ENCODE measurements at regions not wholly inside any gene's neighbourhood (a gene's known extent, or its start where the extent isn't known, plus 50 kb on each side); places are given as distances from the start of the nearest gene placed in this dataset.

DNA sequence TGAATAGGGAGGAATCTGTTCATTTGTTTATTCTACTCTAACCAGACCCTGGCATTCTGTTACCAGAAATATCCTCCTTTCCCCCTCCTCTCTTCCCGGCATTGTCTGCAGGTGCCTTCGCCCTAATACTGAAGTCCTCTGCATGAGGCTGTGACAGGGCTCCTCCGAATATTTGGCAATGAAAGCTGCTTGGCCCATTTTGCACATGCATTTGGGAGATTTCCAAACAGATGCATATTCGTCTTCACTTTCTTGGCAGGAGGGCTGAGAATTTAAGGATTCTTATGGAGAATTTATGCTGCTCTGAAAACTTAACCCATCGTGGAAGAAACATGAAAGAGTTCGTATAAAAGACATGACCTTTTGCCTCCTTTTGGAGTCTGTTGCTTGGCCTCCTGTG is 484.0 kb downstream of the ZNF608 start:
- DNase-seq (ENCODE audit: low spot score) = no peak
- Histone ChIP-seq H3K4me3 (ENCODE audit: low read depth, low read length, poor library complexity, severe bottlenecking) (no peak overlapping the region), H3K79me2 (ENCODE audit: insufficient read depth, low read depth, low read length) (no peaks in the 10 kb centered on the region), H3K4me1 (ENCODE audit: insufficient read depth, low read length, poor library complexity, severe bottlenecking) (no peaks in the 10 kb centered on the region), H3K9me2 (ENCODE audit: insufficient read depth, low read length) (no peaks in the 10 kb centered on the region), H3K4me2 (ENCODE audit: low read length) (no peak overlapping the region), H3K27ac (ENCODE audit: low read depth, low read length, poor library complexity, severe bottlenecking) (no peak overlapping the region), H3K36me3 (ENCODE audit: insufficient read depth, low read length) (no peaks in the 10 kb centered on the region), H2AFZ (ENCODE audit: low read length) (no peak overlapping the region), H3K9me3 (ENCODE audit: low read length) (no peaks in the 10 kb centered on the region), H4K20me1 (ENCODE audit: insufficient read depth, low read length) (no peaks in the 10 kb centered on the region)
- no TSS peak for BruUV-seq (replicated peaks)
- ChIA-PET CTCF (ENCODE audit: unreplicated experiment) (no interaction called here), POLR2A (interaction anchor here (0.6 to 4.3 kb wide), 2 partner anchors 9 to 74 kb away, joined by 3 to 17 read pairs; no protein-coding TSS in a partner anchor)
- no peak for TF ChIP-seq EZH2phosphoT487 (IDR thresholded peaks at IDR 0.05; ENCODE audit: borderline replicate concordance, low read depth, low read length)
- intact Hi-C loops (cut with micrococcal nuclease; ENCODE audit: unreplicated experiment) = no loop called here

DNA sequence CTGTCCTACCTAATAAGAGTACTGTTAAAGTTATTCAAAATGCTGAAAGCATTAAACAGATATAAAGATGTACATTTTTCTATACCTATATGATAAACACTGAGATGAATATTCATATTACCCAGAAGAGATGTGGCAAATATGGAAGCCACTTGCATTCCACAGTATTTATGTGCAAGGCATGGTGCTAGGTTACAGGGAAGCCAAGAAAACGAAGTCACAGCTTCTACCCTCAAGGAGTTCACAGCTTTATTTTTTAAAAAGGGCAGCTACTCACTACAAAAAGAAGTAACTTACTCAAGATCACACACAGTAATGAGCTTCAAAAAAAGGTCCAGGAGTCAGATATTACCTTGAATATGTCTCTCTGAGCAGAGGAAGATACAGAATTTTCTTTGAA is 484.6 kb downstream of the ZNF608 start:
- H3K4me1 ChIP-seq (ENCODE audit: insufficient read depth, low read length, poor library complexity, severe bottlenecking) = no peaks in the 10 kb centered on the region
- ChIA-PET CTCF (ENCODE audit: unreplicated experiment) (no interaction called here), POLR2A (interaction anchor here (0.6 to 4.3 kb wide), 2 partner anchors 9 to 74 kb away, joined by 3 to 17 read pairs; no protein-coding TSS in a partner anchor)
- DNase-seq (ENCODE audit: low spot score) = no peak
- H3K4me3 ChIP-seq (ENCODE audit: low read depth, low read length, poor library complexity, severe bottlenecking) = no peak overlapping the region
- no peaks in the 10 kb centered on the region for H3K9me2 ChIP-seq (ENCODE audit: insufficient read depth, low read length)
- H3K4me2 ChIP-seq (ENCODE audit: low read length) = no peak overlapping the region
- no peaks in the 10 kb centered on the region for H3K36me3 ChIP-seq (ENCODE audit: insufficient read depth, low read length)
- intact Hi-C loops (cut with micrococcal nuclease; ENCODE audit: unreplicated experiment) = no loop called here
- TF ChIP-seq EZH2phosphoT487 (IDR thresholded peaks at IDR 0.05; ENCODE audit: borderline replicate concordance, low read depth, low read length) = no peak
- TF ChIP-seq, protein P1, sequence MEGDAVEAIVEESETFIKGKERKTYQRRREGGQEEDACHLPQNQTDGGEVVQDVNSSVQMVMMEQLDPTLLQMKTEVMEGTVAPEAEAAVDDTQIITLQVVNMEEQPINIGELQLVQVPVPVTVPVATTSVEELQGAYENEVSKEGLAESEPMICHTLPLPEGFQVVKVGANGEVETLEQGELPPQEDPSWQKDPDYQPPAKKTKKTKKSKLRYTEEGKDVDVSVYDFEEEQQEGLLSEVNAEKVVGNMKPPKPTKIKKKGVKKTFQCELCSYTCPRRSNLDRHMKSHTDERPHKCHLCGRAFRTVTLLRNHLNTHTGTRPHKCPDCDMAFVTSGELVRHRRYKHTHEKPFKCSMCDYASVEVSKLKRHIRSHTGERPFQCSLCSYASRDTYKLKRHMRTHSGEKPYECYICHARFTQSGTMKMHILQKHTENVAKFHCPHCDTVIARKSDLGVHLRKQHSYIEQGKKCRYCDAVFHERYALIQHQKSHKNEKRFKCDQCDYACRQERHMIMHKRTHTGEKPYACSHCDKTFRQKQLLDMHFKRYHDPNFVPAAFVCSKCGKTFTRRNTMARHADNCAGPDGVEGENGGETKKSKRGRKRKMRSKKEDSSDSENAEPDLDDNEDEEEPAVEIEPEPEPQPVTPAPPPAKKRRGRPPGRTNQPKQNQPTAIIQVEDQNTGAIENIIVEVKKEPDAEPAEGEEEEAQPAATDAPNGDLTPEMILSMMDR (conservative IDR thresholded peaks at IDR 0.05; ENCODE audit: low read length) = no peak
- H3K27ac ChIP-seq (ENCODE audit: low read depth, low read length, poor library complexity, severe bottlenecking) = no peak overlapping the region
- no peaks in the 10 kb centered on the region for H3K9me3 ChIP-seq (ENCODE audit: low read length)
- H4K20me1 ChIP-seq (ENCODE audit: insufficient read depth, low read length) = no peaks in the 10 kb centered on the region
- no peak overlapping the region for H2AFZ ChIP-seq (ENCODE audit: low read length)
- no peaks in the 10 kb centered on the region for H3K79me2 ChIP-seq (ENCODE audit: insufficient read depth, low read depth, low read length)
- no TSS peak for BruUV-seq (replicated peaks)

DNA sequence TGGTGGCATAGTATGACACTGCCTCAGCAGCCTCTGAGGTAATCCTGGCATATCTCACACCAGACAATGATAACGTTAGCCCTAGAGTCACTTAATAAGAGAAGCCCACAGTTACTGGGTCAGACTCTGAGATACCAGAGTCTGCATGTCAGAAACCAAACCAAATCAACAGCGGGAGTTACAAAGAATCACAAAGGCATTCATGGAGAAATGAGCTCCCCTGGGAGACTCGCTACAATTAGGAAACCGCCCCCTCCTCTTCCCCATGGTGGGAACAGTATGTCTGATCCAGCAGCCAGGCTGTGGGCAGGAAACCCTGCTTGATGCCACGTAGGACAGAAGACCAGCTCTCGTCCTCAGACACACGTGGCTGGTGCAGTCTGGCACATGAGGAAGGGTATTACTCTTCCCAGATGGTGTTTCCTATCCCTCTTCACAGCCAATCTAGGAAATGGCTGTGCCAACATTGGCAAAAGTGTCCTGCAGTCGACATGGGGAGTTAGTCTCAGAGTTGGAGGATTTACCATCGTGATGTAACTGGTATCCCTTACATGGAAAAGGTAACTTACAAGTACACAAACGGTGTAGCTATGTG is 485.4 kb downstream of the ZNF608 start:
- no peak overlapping the region for H3K27ac ChIP-seq (ENCODE audit: low read depth, low read length, poor library complexity, severe bottlenecking)
- intact Hi-C loops (cut with micrococcal nuclease; ENCODE audit: unreplicated experiment) = no loop called here
- H4K20me1 ChIP-seq (ENCODE audit: insufficient read depth, low read length) = no peaks in the 10 kb centered on the region
- H3K4me3 ChIP-seq (ENCODE audit: low read depth, low read length, poor library complexity, severe bottlenecking) = no peak overlapping the region
- CTCF ChIA-PET (ENCODE audit: unreplicated experiment) = interaction anchor here (0.6 kb wide), 1 partner anchor 23 kb away, joined by 3 read pairs; no protein-coding TSS in a partner anchor
- no peaks in the 10 kb centered on the region for H3K9me2 ChIP-seq (ENCODE audit: insufficient read depth, low read length)
- H3K36me3 ChIP-seq (ENCODE audit: insufficient read depth, low read length) = no peaks in the 10 kb centered on the region
- no peaks in the 10 kb centered on the region for H3K9me3 ChIP-seq (ENCODE audit: low read length)
- H3K4me1 ChIP-seq (ENCODE audit: insufficient read depth, low read length, poor library complexity, severe bottlenecking) = no peaks in the 10 kb centered on the region
- no peak overlapping the region for H3K4me2 ChIP-seq (ENCODE audit: low read length)
- DNase-seq (ENCODE audit: low spot score) = no peak
- H3K79me2 ChIP-seq (ENCODE audit: insufficient read depth, low read depth, low read length) = no peaks in the 10 kb centered on the region
- no TSS peak for BruUV-seq (replicated peaks)
- no peak for TF ChIP-seq EZH2phosphoT487 (IDR thresholded peaks at IDR 0.05; ENCODE audit: borderline replicate concordance, low read depth, low read length)
- TF ChIP-seq, protein P1 (conservative IDR thresholded peaks at IDR 0.05; ENCODE audit: low read length) = no peak
- POLR2A ChIA-PET = interaction anchor here (0.6 to 4.3 kb wide), 4 partner anchors 8 to 40 kb away, joined by 3 to 17 read pairs (median 4); no protein-coding TSS in a partner anchor
- H2AFZ ChIP-seq (ENCODE audit: low read length) = no peak overlapping the region
